NOMO-1 (cell line): ENCODE measurements at regions not wholly inside any gene's neighbourhood (a gene's known extent, or its start where the extent isn't known, plus 50 kb on each side); places are given as distances from the start of the nearest gene placed in this dataset.
"Not testable (repeated sequence)": the region's sequence is repeated elsewhere in the genome, so short reads cannot be mapped to it uniquely, and the experiment has no call there.

ENCODE experiments used
- DNase-seq, 2 experiments: peaks; one replicate each; lab custom pipeline; 2025; ENCODE audit not compliant: unreplicated experiment in 2 of 2; lab: John Stamatoyannopoulos, UW

DNA sequence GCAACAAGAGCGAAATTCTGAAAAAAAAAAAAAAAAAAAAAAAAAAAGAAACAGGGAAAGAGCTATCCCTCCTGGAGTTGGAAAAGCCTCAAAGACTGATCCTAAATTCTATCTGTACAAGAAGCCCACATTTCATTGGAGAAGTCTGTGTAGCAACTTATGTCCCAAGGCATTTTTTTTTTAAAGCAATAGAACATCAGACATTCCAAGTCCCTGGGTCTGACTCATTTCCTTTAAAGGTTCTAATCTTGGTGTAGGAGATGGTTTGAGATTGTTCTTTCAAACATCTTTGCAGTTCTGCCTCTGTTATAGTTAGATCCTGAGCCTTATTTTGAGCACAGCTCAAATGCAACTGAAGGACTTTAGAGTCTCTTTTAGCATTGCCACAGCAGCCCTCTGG lies 706.5 kb upstream of the MIR17HG start:
- DNase-seq, result no peak

DNA sequence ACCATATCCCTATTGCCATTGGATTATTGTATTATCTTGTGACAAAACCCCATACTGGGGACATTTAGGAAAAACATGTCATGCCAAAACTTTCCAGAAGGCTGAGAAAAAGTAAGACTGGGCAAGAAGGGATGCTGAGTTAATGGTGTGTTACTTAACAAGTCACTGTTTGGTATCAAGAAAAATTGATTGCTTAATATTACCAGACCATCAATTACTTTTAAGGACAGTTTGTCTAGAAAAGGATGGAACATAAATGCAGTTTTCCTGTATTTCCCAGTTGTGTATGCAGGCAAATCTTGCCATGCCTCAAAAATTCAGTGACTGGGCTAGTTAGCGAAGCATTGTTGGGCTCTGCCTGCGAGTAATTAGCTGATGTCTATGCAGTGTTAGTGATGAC lies 705.6 kb upstream of the MIR17HG start:
- DNase-seq, result no peak

DNA sequence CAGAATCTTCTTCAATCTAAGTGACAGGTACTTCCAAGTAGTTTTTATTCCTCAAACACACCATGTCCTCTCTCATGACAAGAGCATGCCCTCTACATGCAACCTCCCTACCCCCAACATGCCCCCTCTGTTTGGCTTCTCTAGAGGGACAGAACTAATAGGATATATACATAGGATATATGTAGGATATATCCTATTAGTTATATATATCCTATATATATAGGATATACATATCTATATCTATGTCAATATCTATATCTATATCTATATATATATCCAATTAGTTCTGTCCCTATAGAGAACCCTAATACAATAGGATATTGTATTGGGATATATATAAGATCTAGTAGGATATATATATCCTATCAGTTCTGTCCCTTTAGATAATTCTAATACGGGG lies 701.9 kb upstream of the MIR17HG start:
- no peak for DNase-seq

DNA sequence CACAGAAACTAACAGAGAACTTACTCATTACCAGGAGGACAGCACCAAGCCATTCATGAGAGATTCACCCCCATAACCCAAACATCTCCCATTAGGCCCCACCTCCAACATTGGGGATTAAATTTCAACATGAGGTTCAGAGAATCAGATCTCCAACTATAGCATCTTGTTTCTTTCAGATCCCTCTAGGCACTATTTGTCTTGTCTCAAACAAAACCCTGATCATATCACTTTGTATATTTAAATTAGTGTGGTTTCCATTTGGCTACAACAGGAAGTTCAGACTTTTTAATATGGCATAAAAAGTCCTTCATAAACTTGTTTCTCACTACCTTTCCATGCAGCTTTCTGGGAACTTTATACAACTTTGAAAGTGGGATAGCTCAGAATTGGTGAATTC lies 699.0 kb upstream of the MIR17HG start:
- no peak for DNase-seq

DNA sequence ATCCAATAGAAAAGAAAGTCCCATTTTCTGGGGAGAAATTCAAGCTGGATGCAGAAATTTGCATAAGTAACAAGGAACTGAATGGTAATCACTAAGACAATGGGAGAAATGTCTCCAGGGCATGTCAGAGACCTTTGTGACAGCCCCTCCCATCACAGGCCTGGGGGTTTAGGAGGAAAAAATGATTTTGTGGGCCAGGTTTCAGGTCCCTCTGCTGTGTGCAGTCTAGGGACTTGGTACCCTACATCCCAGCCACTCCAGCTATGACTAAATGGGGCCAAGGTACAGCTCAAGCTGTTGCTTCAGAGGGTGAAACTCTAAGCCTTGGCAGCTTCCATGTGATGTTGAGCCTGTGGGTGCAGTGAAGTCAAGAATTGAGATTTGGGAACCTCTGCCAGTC lies 695.5 kb upstream of the MIR17HG start:
- no peak for DNase-seq

DNA sequence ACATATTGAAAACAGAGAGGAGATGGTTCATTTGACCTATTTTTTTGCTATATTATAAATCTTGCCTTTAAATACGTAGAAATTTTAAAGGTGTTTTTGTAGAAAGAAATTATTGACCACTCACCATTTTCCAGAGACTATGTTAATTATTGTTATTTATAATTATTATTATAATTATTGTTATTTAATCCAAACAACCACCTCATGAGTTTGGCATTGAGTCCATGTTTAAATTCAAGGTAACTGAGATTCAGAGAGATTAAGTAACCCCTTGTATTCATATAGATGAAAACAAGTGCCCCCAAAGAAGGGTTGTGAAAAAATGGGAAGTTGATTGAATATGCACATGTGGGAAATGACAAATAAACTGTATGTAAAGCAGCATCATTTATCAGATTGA lies 692.5 kb upstream of the MIR17HG start:
- DNase-seq, result no peak

DNA sequence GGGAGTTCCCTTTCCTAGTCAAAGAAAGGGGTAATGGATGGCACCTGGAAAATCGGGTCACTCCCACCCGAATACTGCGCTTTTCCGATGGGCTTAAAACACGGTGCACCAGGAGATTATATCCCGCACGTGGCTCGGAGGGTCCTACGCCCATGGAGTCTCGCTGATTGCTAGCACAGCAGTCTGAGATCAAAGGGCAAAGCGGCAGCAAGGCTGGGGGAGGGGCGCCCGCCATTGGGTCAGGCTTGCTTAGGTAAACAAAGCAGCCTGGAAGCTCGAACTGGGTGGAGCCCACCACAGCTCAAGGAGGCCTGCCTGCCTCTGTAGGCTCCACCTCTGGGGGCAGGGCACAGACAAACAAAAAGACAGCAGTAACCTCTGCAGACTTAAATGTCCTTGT lies 683.3 kb upstream of the MIR17HG start:
- DNase-seq, result not testable (repeated sequence)

DNA sequence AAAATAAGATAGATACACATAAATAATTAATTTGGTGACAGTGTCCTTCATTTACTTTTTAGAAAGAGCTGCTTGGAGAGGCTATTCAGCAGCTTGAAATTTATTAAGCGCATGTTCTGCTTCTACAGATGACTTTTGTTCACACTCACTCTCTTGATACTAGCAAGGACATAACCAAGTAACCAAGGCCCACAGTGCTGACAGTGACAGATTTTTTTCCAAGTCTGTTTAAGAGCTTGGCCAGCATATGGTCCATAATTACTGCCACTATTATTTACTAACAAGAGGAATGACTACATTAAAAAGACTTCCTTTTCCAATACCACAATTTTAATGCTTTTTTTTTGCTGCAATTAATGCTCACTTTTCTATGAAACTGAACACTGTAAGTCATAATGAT lies 673.7 kb upstream of the MIR17HG start:
- DNase-seq, result no peak

DNA sequence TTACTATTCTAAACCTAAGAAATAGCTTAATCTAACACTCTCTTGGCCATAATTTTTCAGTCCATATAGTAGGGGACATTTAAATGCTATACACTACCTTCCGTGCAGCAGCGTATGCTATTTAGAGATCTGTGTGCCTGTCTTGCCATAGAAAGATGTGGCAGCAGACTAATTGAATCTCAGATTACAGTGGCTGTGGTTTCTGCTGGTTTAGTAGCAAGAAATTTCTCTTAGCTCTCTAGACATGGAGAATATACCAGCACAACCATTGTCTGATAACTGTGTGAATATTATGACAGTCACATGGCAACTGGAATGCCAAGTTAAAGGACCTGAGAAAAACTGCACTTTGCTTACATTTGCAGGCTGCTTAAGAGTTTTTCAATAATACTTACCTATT lies 672.4 kb upstream of the MIR17HG start:
- DNase-seq, result no peak

DNA sequence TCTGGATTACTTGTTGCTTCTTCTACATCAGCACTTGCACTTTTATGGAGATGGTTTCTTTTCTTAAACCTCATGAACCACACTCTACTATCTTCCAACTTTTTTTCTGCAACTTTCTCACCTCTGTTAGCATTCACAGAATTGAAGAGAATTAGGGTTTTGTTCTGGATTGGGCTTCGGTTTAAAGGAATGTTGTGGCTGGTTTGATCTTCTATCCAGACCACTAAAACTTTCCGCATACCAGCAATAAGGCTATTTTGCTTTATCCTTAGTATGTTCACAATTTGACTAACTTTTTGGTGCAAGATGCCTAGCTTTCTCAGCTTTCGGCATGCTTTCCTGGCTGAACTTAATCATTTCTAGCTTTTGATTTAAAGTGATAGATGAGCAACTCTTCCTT lies 666.7 kb upstream of the MIR17HG start:
- no peak for DNase-seq

DNA sequence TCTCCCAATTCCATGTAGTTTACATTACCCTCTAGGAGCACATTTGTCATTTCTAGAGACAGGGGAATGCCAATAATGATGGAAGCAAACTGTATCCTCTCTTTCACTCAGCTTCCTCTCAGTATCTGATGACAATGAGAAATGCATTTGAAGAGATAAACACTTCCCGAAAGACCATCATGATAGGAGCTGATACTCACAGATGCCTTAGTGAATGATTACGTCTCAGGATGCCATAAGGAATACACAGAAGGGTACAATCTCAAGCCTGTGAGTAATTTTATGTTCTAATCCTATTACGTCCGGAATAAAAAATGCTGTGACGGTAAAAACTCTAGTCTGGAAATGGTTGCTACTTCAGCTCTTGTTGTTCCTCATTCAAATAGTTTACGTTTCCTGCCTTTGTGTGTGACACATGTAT lies 663.8 kb upstream of the MIR17HG start:
- DNase-seq, result no peak

DNA sequence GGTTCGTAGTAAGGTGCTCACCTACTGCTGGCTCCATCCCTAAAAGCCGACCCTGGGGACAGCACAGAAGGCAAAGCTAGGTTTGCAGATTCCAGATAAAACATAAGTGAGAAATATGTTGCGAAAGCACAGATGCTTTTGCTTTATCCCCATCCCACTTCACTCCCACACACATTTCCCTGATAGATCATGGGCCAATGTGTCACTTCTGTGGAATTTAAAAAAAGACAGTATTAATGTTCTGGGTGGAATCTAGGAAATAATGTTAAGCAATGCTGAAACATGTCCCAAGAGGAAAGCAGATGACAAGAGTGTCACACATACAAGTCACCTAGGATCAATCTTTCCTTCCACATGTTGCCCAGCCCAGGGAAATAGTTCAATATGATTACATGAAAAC lies 661.0 kb upstream of the MIR17HG start:
- DNase-seq, result no peak

DNA sequence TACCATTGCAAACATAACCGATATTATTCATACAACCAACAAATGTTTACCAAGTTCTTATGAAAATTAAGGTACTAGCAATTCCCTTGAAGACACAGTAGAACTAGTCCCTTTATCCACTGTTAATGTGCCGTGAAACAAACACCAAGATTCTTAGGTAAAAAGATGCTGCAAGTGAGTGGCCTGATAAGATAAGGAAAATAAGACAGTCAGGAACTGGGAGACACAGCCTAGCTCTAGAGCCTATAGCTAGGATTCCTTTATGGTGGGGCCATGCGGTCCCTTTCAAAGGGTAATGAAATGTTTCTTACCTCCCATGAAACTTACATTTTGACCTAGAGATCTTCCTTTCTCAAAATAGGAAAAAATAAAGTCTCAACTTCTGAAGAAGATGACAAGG lies 658.4 kb upstream of the MIR17HG start:
- no peak for DNase-seq

DNA sequence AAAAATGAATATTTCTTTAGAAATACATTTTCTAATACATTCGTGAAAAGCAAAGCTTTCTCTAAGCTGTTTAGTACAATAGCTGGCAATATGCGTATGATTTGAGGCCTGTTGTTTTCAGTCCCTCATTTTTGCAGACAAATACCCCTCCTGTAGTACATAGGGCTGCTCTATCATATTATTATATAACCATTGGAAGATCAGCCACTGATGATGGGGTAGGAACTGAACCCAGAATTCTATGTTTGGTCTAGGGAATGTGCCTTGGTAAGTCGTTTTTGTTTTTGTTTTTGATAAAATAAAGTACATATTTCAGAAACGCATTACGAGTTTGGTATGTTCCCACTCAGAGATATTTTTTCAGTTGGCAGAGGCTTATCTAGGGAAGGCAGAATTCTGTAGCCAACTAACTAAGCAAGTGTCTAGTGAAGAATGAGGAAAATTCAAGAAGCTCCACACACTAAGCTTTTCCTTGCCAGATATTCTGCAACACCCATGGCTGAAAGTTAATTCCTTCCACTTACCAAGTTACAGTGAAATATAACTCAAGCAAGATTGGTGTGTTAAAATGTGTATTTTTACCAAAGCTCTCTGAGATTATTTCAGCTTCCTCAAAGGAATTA lies 656.9 kb upstream of the MIR17HG start:
- DNase-seq, result no peak

DNA sequence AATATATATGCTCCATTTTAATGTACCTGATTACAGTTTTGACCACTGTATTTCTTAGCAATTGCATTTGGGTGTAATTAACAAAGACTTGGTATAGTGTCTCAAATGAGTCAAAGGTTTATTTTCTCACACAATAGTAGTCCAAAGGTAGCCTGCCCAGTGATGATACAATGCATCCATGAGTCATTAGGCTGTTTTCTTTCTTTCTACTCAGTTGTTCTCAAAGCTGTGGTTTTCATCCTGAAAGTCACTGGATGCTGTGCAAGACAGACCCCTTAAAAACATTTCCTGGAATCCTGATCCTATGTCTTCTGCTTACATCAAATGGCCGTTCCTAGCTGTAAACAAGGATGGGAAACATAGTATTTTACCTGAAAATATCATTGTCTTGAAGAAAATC lies 651.2 kb upstream of the MIR17HG start:
- DNase-seq, result no peak

DNA sequence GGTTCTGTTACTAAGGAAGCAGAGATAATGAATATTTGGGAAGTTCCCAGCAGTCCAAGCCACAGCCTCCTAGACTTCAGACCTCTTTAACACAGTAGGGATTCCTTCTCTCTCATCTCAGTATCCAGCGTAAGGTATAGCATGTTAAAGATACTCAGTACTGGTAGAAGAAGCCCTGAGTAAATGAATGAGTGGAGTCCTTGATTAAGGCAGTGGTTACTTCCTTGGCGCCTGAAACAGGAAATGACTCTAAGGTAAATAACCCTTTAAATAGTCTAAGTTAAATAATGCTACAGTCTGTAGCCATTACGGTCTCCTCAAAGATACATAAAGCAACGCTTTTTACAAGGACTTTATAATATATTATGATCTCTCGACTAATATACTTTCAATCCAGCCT lies 650.8 kb upstream of the MIR17HG start:
- DNase-seq, result peak in 1 of 2 experiments; percentile 9

DNA sequence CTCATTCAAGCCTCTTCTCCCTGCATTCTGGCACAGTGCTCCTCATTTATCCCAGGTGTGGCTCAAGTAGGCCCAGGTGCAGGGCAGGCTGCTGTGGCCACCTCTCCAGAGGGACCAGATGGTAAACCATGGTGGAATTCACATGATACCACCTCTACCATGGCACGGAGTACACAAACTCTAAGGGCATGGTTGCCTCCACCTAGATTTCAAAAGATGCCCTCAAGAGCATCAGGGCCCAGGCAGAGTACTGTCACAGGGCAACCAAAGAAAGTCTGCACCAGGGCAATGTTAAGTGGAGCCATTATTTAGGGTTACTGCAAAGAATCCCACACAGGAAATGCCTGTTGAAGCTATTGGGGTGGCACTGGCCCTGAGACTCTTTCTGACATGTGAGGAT lies 647.1 kb upstream of the MIR17HG start:
- no peak for DNase-seq

DNA sequence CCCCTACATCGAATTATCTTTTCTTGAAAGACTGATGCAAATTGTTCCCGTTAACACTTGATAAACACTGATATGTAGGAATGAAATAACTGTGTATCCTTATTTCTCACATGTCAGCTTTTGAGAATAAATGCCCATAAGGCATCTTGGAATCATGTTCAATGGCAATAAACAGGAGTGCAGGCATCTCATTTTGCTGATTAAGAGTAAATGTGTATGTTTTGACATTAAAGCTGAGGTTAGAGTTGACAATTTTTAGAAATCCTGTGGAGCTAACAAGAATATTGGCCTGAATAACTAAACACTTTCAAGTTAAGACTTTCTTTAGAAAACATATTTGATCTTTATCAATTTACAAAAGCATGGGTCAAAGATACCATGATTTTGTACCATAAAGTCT lies 646.2 kb upstream of the MIR17HG start:
- DNase-seq, result no peak

DNA sequence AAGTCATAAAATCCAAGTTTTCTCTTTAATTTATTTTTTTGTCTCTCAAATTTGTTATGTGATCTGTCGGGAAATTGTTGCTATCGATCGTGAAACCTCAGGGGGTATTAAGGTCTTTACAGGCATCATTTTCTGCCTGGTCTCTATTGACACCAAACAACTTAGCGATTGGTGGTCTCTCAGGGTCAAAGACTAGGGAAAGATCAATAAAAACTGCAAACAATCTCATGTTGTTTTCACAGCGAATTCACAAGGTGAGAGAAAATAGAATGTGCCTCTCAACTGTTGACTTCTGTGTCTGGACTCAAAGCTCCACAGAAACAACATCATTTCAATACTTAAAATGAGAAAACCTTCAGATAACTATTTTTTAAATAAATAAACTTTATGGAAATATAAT lies 645.4 kb upstream of the MIR17HG start:
- DNase-seq, result no peak

DNA sequence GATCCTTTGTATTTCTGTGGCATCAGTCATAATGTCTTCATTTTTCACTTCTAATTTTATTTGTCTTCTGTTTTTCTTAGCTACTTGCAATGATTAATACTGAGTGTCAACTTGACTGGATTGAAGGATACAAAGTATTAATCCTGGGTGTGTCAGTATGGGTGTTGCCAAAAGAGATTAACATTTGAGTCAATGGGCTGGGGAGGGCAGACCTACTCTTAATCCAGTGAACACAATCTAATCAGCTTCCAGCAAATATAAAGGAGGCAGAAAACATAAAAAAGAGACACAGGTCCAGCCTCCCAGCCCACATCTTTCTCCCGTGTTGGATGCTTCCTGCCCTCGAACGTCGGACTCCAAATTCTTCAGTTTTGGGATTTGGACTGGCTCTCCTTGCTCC lies 640.9 kb upstream of the MIR17HG start:
- DNase-seq, result no peak

DNA sequence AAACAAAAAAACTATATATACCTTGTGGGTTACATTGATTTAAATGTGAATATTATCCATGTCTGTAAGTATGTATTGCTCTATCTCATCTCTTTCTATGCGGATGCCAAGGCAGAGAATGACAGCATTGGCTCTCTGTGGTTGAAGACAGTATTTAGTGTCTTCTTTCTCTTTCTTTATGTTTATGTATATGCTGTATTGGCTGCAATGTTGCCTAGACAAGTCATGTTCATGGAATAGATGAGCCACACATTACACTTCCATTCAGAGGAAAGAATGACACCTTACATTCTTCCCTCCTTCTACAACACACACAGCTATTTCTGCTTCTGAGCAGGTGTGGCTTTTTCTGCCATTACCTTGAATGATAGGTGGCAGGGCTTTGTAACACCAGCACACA lies 639.4 kb upstream of the MIR17HG start:
- no peak for DNase-seq

DNA sequence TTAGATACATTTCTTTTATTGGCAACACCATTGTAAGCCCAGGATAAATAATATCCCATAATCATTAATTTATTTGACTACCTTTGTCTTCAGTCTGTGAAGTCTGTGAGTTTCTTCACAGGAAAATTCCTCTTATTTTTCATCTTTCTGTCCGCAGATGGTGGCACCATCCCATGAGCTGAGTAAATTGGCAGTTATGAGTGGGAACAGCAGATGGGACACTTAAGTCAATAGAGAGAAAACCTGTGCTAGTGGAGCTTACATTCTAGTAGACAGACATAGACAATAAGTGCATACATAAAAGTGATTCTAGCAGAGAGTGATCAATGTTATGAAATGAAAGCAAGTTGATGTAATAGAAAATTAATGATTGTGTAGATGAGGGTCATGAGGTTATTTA lies 638.2 kb upstream of the MIR17HG start:
- DNase-seq, result no peak

DNA sequence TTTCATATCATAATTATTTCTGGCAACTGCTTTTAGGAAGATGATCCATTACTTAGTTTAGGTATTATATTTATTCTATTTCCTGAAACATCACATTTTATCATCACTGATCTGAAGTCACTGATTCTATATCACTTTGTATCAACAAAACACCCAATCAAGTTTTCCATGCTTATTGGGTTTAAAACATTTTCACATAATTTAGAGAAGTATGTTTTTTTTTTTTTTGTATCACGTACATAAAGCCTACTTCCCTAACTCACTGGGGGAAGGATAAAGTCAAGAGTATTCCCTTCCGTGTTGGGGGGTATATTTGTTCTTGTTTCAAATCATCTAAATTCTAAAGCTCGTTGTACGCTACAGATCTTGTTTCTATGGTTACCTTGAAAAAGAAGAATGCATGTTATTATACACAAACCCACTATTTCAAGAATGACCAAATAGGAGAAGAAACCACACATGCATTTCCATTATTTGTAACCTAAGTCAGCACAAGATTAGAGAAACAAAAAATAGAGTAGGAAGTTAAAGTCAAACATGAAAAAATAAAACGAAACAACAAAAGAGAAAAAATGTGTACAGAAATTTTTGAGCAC lies 637.2 kb upstream of the MIR17HG start:
- DNase-seq, result no peak
